ENCODE measurements at regions not wholly inside any gene's neighbourhood (a gene's known extent, or its start where the extent isn't known, plus 50 kb on each side); places are given as distances from the start of the nearest gene placed in this dataset.
"Not testable (repeated sequence)": the region's sequence is repeated elsewhere in the genome, so short reads cannot be mapped to it uniquely, and the experiment has no call there.

DNA sequence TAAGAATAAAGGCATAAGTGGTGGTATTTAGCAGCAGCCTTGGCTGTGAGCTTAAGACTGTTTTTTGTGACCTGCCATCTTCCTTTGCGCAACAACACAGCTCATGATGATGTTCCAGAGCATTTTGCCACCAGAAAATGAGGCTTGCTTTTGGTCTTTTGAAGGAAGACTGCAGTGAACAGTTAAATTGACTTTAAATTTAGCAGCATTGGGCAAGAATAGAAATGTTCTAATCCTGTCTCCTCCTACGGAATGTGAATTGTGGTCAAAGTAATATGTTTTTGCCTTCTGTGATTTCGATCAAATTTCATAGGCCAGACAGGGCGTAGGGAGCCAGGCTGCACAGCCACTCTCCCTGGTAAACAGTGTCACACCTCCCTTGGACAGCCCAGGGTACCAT, 460.7 kb upstream of the RASGRP1 start:
- H3K36me3 Mint-ChIP-seq, result no peaks in the 10 kb centered on the region
- no peak overlapping the region for H3K27ac Mint-ChIP-seq
- no peak overlapping the region for H3K4me3 Mint-ChIP-seq
- no peaks in the 10 kb centered on the region for H3K4me1 Mint-ChIP-seq
- H3K9me3 Mint-ChIP-seq, result no peaks in the 10 kb centered on the region
- peaks cover 6% of the 10 kb centered on the region for H3K27me3 Mint-ChIP-seq

GRCh38 chr15:39025881-39026280, 461.3 kb upstream of the RASGRP1 start:
- Mint-ChIP-seq H3K4me1 (no peaks in the 10 kb centered on the region), H3K9me3 (no peaks in the 10 kb centered on the region), H3K27ac (no peak overlapping the region), H3K4me3 (no peak overlapping the region), H3K27me3 (peaks cover 6% of the 10 kb centered on the region), H3K36me3 (no peaks in the 10 kb centered on the region)

DNA sequence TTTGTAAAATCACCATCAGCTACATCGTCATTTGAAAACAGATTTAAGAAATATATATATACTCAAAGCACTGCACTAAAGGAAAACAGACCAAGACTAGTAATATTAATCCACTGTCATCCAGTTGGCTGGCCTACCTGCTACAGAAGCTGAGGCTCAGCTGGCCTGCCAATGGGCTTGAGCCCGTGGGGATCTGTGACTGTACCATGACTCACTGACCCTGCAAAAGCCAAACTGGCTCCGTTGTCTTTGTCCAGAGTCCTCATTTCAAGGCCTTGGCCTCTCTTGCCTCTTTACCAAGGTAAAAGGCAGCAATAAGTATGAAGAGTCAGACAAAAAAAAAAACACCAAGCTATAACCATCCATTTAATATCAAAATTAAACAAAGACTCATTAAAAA, 463.5 kb upstream of the RASGRP1 start:
- Mint-ChIP-seq H3K4me1 (no peaks in the 10 kb centered on the region), H3K36me3 (no peaks in the 10 kb centered on the region), H3K4me3 (no peak overlapping the region), H3K27me3 (peaks cover 6% of the 10 kb centered on the region), H3K27ac (no peak overlapping the region), H3K9me3 (no peaks in the 10 kb centered on the region)

GRCh38 chr15:39029741-39030140, 465.1 kb upstream of the RASGRP1 start:
- peaks cover 0 to 2% (median 0%) of the 10 kb centered on the region in 3 donors for H3K9me3 Mint-ChIP-seq

GRCh38 chr15:39030291-39031070, 465.9 kb upstream of the RASGRP1 start:
- Mint-ChIP-seq H3K4me1 (no peaks in the 10 kb centered on the region), H3K27me3 (peaks cover 1% of the 10 kb centered on the region), H3K4me3 (no peak overlapping the region), H3K9me3 (peaks cover 0 to 4% (median 2%) of the 10 kb centered on the region in 3 donors), H3K27ac (peak overlapping the region in 1 of 3 donors; percentile 37), H3K36me3 (no peaks in the 10 kb centered on the region)

More at GRCh38 chr15:39029741-39030140, 465.1 kb upstream of the RASGRP1 start:
- Mint-ChIP-seq H3K27me3 (peaks cover 3% of the 10 kb centered on the region), H3K27ac (no peak overlapping the region), H3K4me3 (no peak overlapping the region), H3K4me1 (no peaks in the 10 kb centered on the region), H3K36me3 (no peaks in the 10 kb centered on the region)

DNA sequence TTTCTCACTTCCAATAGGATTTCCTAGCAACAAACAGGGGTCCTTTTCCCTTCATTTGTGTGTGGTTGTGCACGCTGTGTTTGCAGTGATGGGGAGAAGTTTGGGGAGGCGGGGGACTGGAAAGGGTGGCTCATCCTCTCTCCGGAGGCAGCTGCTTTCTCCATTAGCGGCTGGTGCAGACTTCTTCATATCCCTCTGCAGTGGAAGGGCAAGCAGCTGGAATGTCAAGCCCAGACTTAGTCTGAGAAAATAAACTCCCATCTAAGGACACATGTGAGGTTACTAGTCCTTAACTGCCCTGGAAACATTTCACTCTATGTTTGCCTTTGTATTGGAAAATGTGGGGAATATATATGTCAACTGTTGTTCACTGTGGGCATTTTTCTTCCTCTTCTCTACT, 467.0 kb upstream of the RASGRP1 start:
- Mint-ChIP-seq H3K9me3 (peaks cover 0 to 4% (median 2%) of the 10 kb centered on the region in 3 donors), H3K27me3 (peaks cover 1% of the 10 kb centered on the region), H3K36me3 (no peaks in the 10 kb centered on the region), H3K27ac (no peak overlapping the region), H3K4me1 (no peaks in the 10 kb centered on the region), H3K4me3 (no peak overlapping the region)

- Mint-ChIP-seq H3K4me1 (no peaks in the 10 kb centered on the region), H3K36me3 (no peaks in the 10 kb centered on the region), H3K4me3 (no peak overlapping the region), H3K27me3 (no peaks in the 10 kb centered on the region), H3K9me3 (peaks cover 0 to 4% (median 2%) of the 10 kb centered on the region in 3 donors), H3K27ac (no peak overlapping the region)
Observed at GRCh38 chr15:39034816-39035215, 470.2 kb upstream of the RASGRP1 start.

DNA sequence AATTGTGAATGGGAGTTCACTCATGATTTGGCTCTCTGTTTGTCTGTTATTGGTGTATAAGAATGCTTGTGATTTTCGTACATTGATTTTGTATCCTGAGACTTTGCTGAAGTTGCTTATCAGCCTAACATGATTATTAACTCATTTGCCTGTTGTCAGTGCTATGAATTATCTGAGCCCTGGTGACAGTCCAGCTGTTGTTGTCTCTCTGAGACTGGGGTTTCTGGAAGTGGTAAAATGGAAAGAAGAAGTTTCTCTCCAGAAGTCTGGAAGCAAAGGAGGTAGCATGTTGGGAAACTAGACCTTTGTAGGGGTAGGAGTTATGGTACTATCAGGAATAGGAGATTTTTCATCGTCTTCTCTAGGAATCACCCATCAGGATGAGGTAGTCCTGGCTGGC, 473.0 kb upstream of the RASGRP1 start:
- not testable (repeated sequence) for H3K9me3 Mint-ChIP-seq, H3K36me3 Mint-ChIP-seq

GRCh38 chr15:39040861-39041260, 476.2 kb upstream of the RASGRP1 start:
- Mint-ChIP-seq H3K27me3 (peaks cover 4% of the 10 kb centered on the region), H3K36me3 (no peaks in the 10 kb centered on the region), H3K4me3 (no peak overlapping the region), H3K27ac (no peak overlapping the region), H3K9me3 (peaks cover 0 to 2% (median 2%) of the 10 kb centered on the region in 3 donors), H3K4me1 (no peaks in the 10 kb centered on the region)

More for the DNA sequence above, 473.0 kb upstream of the RASGRP1 start:
- not testable (repeated sequence) for H3K4me3 Mint-ChIP-seq, H3K4me1 Mint-ChIP-seq, H3K27ac Mint-ChIP-seq, H3K27me3 Mint-ChIP-seq

- H3K4me1 Mint-ChIP-seq, result no peaks in the 10 kb centered on the region
- no peak overlapping the region for H3K4me3 Mint-ChIP-seq
Observed at GRCh38 chr15:39041979-39042495, 477.4 kb upstream of the RASGRP1 start.

GRCh38 chr15:39051626-39052322, 487.2 kb upstream of the RASGRP1 start:
- Mint-ChIP-seq H3K27ac (no peak overlapping the region), H3K4me3 (no peak overlapping the region), H3K9me3 (peaks cover 3 to 20% (median 4%) of the 10 kb centered on the region in 3 donors), H3K36me3 (peaks cover 3% of the 10 kb centered on the region), H3K4me1 (no peaks in the 10 kb centered on the region), H3K27me3 (no peaks in the 10 kb centered on the region)

More at GRCh38 chr15:39041979-39042495, 477.4 kb upstream of the RASGRP1 start:
- Mint-ChIP-seq H3K27me3 (peaks cover 4% of the 10 kb centered on the region), H3K9me3 (peaks cover 0 to 4% (median 2%) of the 10 kb centered on the region in 3 donors), H3K27ac (no peak overlapping the region), H3K36me3 (no peaks in the 10 kb centered on the region)

DNA sequence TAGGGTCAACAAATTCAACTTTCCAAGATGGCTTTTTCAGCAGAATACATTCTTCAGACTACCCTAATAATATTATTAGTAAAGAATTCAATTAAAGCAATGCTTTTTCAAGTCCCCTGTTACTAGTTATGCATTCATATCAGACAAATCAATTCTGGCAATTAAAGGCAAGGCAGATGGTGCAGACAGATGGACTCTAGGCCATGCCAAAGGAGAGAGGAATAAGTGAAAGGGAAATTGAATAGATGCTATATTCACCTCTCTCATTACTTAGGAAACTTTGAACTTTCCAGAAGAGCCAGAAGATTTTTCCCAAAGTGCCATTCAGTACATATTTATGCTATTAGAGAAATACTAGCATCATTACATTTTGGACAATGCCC, 487.7 kb upstream of the RASGRP1 start:
- no peak overlapping the region for H3K27ac Mint-ChIP-seq
- H3K36me3 Mint-ChIP-seq, result peaks cover 3% of the 10 kb centered on the region
- H3K27me3 Mint-ChIP-seq, result no peaks in the 10 kb centered on the region
- H3K9me3 Mint-ChIP-seq, result peaks cover 3 to 20% (median 4%) of the 10 kb centered on the region in 3 donors
- H3K4me3 Mint-ChIP-seq, result no peak overlapping the region
- H3K4me1 Mint-ChIP-seq, result no peaks in the 10 kb centered on the region

- H3K4me3 Mint-ChIP-seq, result no peak overlapping the region
- H3K36me3 Mint-ChIP-seq, result peaks cover 3% of the 10 kb centered on the region
- H3K27me3 Mint-ChIP-seq, result no peaks in the 10 kb centered on the region
- peaks cover 3 to 20% (median 4%) of the 10 kb centered on the region in 3 donors for H3K9me3 Mint-ChIP-seq
- no peaks in the 10 kb centered on the region for H3K4me1 Mint-ChIP-seq
- no peak overlapping the region for H3K27ac Mint-ChIP-seq
Observed at GRCh38 chr15:39053480-39053879, 488.9 kb upstream of the RASGRP1 start.

DNA sequence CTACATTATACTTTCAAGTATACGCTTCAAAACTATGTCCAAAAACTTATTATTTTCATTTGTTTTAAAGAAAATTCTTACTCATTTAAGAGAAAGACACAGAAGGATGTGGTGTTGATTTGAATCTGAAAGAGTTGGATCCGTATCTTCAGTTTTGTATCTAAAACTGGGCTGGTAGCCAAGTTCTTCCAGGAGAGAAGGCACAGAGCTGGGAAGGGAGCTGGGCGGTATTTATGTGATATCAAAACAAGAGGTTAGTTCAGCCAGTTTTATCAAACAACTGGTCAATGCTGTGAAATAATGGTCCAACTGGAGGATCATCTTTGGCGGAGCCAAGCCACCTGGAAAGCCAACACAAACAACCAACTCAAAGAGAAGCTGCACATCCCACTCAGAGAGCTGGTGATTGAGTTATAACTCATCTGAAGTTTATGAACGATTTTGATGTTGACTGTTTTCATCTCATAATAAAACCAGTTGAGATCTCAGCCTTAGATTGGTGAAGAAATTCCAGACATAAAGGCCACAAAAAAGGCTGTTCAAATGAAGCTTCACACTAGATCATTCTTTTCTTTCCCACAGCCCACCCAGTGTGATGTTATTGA, 489.6 kb upstream of the RASGRP1 start:
- Mint-ChIP-seq H3K9me3 (peaks cover 3 to 14% (median 4%) of the 10 kb centered on the region in 3 donors), H3K4me3 (no peak overlapping the region), H3K36me3 (peaks cover 3% of the 10 kb centered on the region), H3K4me1 (no peaks in the 10 kb centered on the region), H3K27me3 (no peaks in the 10 kb centered on the region), H3K27ac (no peak overlapping the region)

DNA sequence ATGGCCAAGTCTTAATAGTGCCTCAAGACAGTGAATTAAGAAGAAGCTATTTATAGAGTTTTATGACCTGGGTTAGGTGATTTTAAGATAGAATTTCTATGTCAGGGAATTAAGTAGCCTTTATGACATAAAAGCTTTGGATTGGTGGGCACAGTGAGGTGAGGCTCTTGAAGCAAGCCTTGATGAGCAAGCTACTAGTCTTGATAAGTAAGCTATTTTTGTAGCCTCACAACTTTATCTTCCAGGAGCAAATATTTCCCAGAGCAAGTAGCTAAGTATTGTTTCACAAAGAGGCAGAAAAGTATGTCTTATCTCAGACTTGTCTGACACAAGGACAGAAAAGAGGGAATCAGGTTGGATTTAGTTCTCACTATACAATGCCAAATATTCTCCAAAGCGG, 491.7 kb upstream of the RASGRP1 start:
- Mint-ChIP-seq H3K27me3 (no peaks in the 10 kb centered on the region), H3K4me3 (no peak overlapping the region), H3K27ac (no peak overlapping the region), H3K9me3 (peaks cover 0 to 3% (median 3%) of the 10 kb centered on the region in 3 donors), H3K4me1 (no peaks in the 10 kb centered on the region), H3K36me3 (no peaks in the 10 kb centered on the region)
